ENCODE measurements at regions not wholly inside any gene's neighbourhood (a gene's known extent, or its start where the extent isn't known, plus 50 kb on each side); places are given as distances from the start of the nearest gene placed in this dataset.

GRCh38 chr5:20649966-20650365 lies 662.0 kb upstream of the CDH18 start:
- DNase-seq (ENCODE audit: low spot score): no peak

GRCh38 chr5:20648981-20649380 lies 661.0 kb upstream of the CDH18 start:
- DNase-seq (ENCODE audit: low spot score): no peak

GRCh38 chr5:20636686-20637085 lies 648.7 kb upstream of the CDH18 start:
- no peak for DNase-seq (ENCODE audit: low spot score)

DNA sequence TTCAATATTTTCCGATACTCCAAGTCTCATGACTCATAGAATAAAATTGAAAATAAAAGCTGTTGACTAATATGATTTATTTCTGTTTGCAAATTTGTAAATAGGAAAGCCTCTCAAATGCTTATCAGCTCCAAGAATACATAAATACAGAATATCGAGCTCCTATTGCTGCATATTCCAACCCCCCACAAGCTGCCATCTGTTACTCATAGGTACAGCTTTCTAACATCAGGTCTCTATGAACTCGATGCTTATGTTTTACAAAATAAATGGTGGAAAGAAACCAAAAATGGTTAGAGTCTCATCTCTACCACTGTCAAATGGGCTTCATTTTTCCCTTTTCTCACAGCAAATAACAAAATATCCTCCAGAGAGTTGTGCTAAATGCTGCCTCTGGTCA lies 631.6 kb upstream of the CDH18 start:
- DNase-seq (ENCODE audit: low spot score): no peak

DNA sequence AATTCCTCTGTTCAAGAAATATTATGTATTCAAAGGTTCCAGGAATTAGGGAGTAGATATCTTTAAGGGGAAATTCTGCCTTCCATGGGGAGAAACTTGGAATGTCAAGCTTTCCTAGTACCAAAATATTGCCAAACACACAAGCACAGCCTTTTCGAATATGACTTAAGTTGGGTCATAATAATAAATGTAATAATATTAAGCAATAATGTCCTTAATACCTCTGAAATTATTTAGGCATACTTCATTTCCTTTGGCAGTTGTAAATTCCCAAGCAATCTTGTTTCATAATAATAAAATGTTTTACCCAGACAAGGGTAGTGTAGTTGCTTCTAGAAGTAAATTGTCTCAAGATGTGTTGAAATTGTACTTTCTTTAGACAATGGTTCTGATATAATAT lies 630.3 kb upstream of the CDH18 start:
- DNase-seq (ENCODE audit: low spot score): no peak

DNA sequence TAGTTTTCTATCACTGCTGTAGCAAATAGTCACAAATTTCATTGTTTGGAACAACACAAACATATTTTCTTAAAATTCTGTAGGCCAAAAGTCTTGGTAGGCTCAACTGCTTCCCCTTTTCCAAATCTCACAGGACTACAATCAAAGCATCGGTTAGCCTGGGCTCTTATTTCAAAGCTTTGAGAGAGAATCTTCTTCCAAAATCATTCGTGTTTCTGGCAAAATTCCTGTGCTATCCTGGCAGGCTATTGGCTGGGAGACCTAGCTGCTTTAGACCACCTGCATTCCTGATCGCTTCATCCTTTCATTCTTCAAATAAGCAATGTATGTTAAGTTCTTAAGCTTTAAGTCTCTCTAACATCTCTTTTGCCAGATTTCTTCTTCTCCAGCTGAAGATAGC lies 629.8 kb upstream of the CDH18 start:
- DNase-seq (ENCODE audit: low spot score): no peak

- DNase-seq (ENCODE audit: low spot score): no peak
Measured at GRCh38 chr5:20615888-20616563, 628.0 kb upstream of the CDH18 start.

GRCh38 chr5:20611620-20612019 lies 623.6 kb upstream of the CDH18 start:
- no peak for DNase-seq (ENCODE audit: low spot score)

GRCh38 chr5:20610681-20611080 lies 622.7 kb upstream of the CDH18 start:
- no peak for DNase-seq (ENCODE audit: low spot score)

- DNase-seq (ENCODE audit: low spot score): no peak
Measured at GRCh38 chr5:20609126-20609525, 621.1 kb upstream of the CDH18 start.

DNA sequence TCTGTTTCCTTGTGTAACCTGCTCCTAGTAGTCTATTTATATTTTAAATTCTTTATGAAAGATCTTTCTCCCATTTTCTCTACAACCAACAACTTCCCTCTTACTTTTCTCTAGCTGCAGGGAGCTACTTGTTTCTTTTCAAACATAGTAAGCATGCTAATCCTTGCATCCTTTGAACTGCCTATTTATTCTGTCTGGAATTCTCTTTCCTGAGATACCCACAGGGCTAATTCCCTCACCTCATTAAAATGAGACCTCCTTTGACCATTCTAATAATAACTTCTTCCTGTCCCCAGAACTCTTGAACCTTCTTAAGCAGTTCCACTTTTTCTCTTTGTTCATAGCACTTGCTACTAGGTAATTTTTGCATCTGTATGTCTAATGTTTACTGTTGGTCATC lies 620.6 kb upstream of the CDH18 start:
- no peak for DNase-seq (ENCODE audit: low spot score)

GRCh38 chr5:20605732-20606525 lies 617.9 kb upstream of the CDH18 start:
- DNase-seq (ENCODE audit: low spot score): no peak

DNA sequence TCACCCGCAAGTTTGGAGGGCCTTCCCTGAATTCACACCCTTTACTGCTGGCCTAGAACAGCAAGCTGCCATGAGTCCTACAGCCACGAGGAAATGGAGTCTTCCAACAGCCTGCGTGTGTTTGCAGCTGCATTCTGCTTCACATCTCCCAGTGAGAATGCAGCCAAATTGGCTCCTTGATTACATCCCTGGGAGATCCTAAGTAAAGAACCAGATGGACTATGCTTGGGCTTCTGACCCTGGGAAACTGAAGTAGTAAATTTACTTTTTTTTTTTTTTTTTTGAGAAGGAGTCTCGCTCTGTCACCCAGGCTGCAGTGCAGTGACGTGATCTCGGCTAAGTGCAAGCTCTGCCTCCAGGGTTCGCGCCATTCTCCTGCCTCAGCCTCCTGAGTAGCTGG lies 617.0 kb upstream of the CDH18 start:
- no peak for DNase-seq (ENCODE audit: low spot score)

DNA sequence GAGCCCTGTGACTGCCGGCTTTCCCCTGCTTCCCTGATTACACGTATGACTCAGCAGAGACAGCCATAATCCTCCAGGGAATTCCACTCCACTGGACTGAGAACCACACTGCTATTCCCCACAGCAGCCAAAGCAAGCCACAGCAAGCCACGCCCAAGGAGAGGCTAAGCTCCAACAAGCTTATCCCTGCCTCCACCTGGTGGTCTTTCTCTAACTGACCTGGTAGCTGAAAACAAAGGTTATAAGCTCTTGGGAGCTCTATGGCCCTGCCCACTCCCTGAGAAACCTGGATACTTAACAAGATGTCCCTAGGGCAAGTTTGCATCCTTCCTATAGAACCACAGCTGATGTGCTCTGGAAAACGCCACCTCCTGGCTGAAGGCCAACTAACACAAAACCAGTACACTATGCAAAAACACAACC lies 613.7 kb upstream of the CDH18 start:
- DNase-seq (ENCODE audit: low spot score): peak; percentile 40

GRCh38 chr5:20590356-20590755 lies 602.4 kb upstream of the CDH18 start:
- DNase-seq (ENCODE audit: low spot score): no peak

DNA sequence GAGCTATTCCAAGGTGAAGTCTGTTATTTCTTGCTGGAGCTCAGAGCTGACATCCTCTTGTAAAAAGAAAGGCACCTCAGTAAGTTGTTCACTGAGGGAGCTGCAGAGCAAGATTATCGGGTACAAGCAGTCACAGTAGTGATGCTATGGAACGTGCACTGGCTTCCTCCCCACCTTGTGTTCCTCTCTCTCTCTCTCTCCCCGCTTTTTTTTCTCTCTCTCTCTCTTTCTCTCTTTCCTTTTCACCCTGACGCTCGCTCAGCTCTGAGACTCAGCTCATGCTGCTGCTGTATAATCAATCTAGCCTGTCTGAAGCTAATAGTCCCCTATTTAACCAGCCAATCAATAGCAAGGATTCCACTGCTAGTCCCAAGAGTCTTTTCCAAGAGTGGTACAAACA lies 587.6 kb upstream of the CDH18 start:
- DNase-seq (ENCODE audit: low spot score): no peak

- no peak for DNase-seq (ENCODE audit: low spot score)
Measured at GRCh38 chr5:20574576-20574975, 586.6 kb upstream of the CDH18 start.

DNA sequence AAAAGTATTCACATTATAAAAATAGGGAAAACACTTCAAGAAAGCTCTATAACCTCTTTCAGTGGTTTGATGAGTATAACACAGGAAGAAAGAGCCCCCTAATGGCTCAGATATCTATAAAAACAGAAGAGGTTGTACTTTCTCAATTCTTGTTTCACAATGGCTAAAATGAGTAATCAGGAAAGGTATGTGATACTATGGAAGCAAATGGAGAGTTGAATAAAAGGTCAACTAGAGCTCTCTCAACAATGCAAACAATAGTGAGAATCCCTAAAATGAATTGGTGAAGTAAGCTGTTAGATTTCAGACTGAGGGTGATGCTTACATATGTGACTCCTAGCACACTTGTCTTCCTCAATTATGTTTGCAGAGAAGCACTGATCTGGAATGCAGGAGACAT lies 584.6 kb upstream of the CDH18 start:
- DNase-seq (ENCODE audit: low spot score): no peak

DNA sequence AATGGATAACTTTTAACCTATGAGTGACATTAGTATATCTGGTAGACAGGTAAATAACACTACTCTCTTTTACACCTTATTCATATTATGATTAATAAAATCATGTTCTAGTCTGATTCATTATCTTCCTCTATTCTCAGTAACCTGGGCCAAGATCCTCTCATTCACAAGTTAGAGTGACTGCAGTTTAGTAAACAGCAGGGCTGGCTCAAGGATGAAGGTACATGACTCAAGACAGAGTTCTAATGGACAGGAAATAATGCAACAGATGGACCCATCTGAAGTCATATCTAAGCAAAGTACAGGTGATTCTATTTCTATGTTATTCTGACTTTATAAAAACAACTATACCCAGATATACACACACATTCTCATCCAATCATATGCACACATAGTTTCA lies 582.5 kb upstream of the CDH18 start:
- DNase-seq (ENCODE audit: low spot score): no peak

GRCh38 chr5:20562544-20562943 lies 574.5 kb upstream of the CDH18 start:
- DNase-seq (ENCODE audit: low spot score): no peak

DNA sequence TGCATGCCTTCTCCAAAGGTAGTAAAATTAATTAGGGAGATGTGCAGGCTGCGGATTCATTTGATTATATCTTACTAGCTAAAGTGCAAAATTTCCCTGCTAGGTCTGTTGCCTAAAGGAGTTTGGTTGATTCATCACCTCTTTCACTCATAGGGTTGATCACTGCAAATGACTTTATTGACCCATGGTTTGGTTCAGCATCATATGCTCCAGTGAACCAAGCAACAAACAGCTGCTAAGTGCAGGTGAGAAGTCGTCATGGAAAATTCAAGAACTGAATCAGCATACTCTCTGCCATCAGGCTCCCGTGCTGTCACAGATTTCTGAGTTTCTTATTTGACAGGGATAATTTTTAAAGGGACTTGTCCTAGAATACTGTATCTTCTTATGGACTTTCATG lies 571.8 kb upstream of the CDH18 start:
- no peak for DNase-seq (ENCODE audit: low spot score)

DNA sequence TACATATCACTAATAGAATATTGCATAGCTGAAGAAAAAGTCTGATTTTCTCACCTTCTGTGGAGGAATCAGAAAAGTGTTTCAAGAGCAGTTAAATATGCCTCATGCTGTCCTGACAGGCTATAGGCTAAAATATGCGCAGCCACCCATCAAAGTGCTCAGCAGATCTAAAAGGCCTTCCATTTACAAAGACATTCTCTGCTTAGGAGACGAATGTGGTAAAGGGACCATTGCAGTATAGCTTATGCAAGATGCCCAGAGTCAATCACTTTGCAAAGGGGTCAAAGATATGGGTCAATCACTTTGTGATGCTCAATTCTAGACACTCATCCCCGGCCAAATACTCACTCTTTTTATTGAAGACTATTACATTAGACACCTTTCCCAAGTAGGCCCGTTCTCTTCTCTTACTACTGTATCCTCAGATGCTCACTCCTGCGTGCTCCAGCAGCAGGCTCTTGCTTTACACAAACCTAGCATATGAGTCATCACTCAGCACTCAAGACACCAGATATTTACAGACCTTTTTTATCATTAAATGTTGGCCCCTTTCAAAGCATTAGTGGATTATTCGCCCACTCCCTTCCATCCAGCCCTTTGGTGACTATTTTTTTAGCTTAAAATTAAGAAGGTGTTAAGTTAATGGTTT lies 568.2 kb upstream of the CDH18 start:
- no peak for DNase-seq (ENCODE audit: low spot score)

DNA sequence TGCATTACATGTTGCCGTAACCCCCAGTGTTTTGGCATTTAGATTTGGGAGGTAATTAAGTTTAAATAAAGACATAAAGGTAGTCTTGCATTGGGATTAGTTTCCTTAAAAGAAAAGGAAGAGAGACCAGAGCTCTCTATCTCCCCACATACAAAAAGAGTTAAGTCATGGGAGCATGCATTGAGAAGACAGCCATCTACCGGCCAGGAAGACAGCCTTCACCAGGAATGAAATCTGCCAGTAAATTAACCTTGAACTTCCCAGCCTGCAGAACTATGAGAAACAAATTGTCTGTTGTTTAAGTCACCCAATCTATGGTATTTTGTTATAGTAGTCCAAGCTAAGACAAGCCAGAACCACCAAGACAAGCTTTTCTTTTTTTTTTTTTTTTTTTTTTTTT lies 567.0 kb upstream of the CDH18 start:
- no peak for DNase-seq (ENCODE audit: low spot score)
